Gastroesophageal sphincter (tissue), 3 donors: ENCODE measurements at regions not wholly inside any gene's neighbourhood (a gene's known extent, or its start where the extent isn't known, plus 50 kb on each side); places are given as distances from the start of the nearest gene placed in this dataset.

Experiments
- CTCF ChIP-seq, 4 experiments: fragments of 200-600 bp in 2 of 4; fragments of 450-650 bp in 2 of 4; sonication (generic) in 1 of 4; IDR thresholded peaks; one replicate each; pipeline ENCODE4 v1.5.1; 2017 to 2019; ENCODE audit warnings: antibody characterized with exemption in 4 of 4, mild to moderate bottlenecking in 2 of 4, moderate library complexity in 2 of 4
- EP300 ChIP-seq: sonication (generic); formaldehyde crosslinking; IDR thresholded peaks from one replicate; pipeline ENCODE4 v1.6.1; 2017; ENCODE audit warnings: antibody characterized with exemption, mild to moderate bottlenecking
- POLR2AphosphoS5 ChIP-seq: sonication (generic); formaldehyde crosslinking; IDR thresholded peaks from one replicate; pipeline ENCODE4 v1.6.1; 2017; ENCODE audit warnings: antibody characterized with exemption

GRCh38 chr3:180288816-180289215 is 252.1 kb upstream of the PEX5L start:
- TF ChIP-seq CTCF (IDR thresholded peaks at IDR 0.05): no peak
- no peak for TF ChIP-seq POLR2AphosphoS5
- no peak for TF ChIP-seq EP300
